H1 (cell line): ENCODE measurements at regions not wholly inside any gene's neighbourhood (a gene's known extent, or its start where the extent isn't known, plus 50 kb on each side); places are given as distances from the start of the nearest gene placed in this dataset.

Source experiments
- CTCF ChIA-PET: fragments of 300-600 bp; sonication (Branson Sonifier 250); formaldehyde crosslinking; loops from one replicate; lab custom pipeline; 2021; ENCODE audit not compliant: partially characterized antibody; lab: Charles Lee
- POLR2A ChIA-PET: fragments of 300-600 bp; sonication (Branson Sonifier 250); formaldehyde crosslinking; loops from one replicate; lab custom pipeline; 2021; ENCODE audit warnings: inconsistent platforms; ENCODE audit not compliant: partially characterized antibody; lab: Charles Lee
- DNase-seq, 2 experiments: peaks; one replicate each; pipeline versions ENCODE4 v3.0.0 to v3.0.0-alpha.2; 2010 to 2022; ENCODE audit warnings: low spot score in 2 of 2, low read depth in 1 of 2, mixed read lengths in 1 of 2
- FAIRE-seq: peaks from 2 replicates; lab custom pipeline; 2011; peaks lifted over from hg19 to GRCh38; lab: Jason Lieb, UNC
- H2AFZ ChIP-seq: 2 replicates; pipeline ENCODE4 v1.8.1; 2012; ENCODE audit warnings: low read length, inconsistent platforms
- H2AK5ac ChIP-seq: 2 replicates; pipeline ENCODE4 v1.6.1; 2013; ENCODE audit warnings: low read depth, low read length
- H2BK120ac ChIP-seq: replicated peaks from 2 replicates; pipeline ENCODE3; 2013; ENCODE audit warnings: low read depth, low read length, inconsistent platforms
- H2BK12ac ChIP-seq: 2 replicates; pipeline ENCODE4 v1.6.1; 2013; ENCODE audit warnings: low read depth, low read length
- H2BK15ac ChIP-seq: 2 replicates; pipeline ENCODE4 v1.6.1; 2013; ENCODE audit warnings: low read length
- H2BK20ac ChIP-seq: 2 replicates; pipeline ENCODE4 v1.6.1; 2013; ENCODE audit warnings: low read length
- H2BK5ac ChIP-seq: 2 replicates; pipeline ENCODE4 v1.6.1; 2013; ENCODE audit warnings: low read depth, low read length
- H3K14ac ChIP-seq: 2 replicates; pipeline ENCODE4 v1.6.1; 2013; ENCODE audit warnings: inconsistent platforms; ENCODE audit not compliant: insufficient read length
- H3K18ac ChIP-seq: 2 replicates; pipeline ENCODE4 v1.6.1; 2013; ENCODE audit warnings: low read length; ENCODE audit errors: extremely low read depth
- H3K23ac ChIP-seq: 2 replicates; pipeline ENCODE4 v1.6.1; 2013; ENCODE audit warnings: inconsistent platforms; ENCODE audit not compliant: insufficient read length
- H3K23me2 ChIP-seq: 2 replicates; pipeline ENCODE4 v1.6.1; 2013; ENCODE audit warnings: low read depth, low read length
- H3K27ac ChIP-seq: 2 replicates; pipeline ENCODE4 v1.6.1; 2011; ENCODE audit warnings: low read depth, low read length, inconsistent platforms
- H3K27me3 ChIP-seq, 4 experiments: replicated peaks in 1 of 4; 1 replicate in 1 of 4; 2 replicates in 3 of 4; pipeline versions ENCODE4 v1.6.1 to v1.8.1; 2011 to 2013; ENCODE audit warnings: low read length in 3 of 4, mild to moderate bottlenecking in 3 of 4, inconsistent platforms in 2 of 4, mixed read lengths in 2 of 4, moderate library complexity in 1 of 4; ENCODE audit not compliant: control insufficient read depth in 3 of 4, insufficient read depth in 3 of 4; ENCODE audit errors: extremely low read depth in 1 of 4
- H3K36me3 ChIP-seq, 4 experiments: 2 replicates each; pipeline versions ENCODE4 v1.6.1 to v1.8.1; 2011 to 2013; ENCODE audit warnings: mild to moderate bottlenecking in 4 of 4, low read length in 3 of 4, moderate library complexity in 2 of 4, control low read depth in 1 of 4, inconsistent platforms in 1 of 4; ENCODE audit not compliant: insufficient read depth in 4 of 4, control insufficient read depth in 2 of 4
- H3K4ac ChIP-seq: replicated peaks from 2 replicates; pipeline ENCODE3; 2013; ENCODE audit warnings: low read length, low read depth, mixed read lengths, inconsistent platforms; ENCODE audit not compliant: insufficient read length
- H3K4me1 ChIP-seq, 4 experiments: replicated peaks in 1 of 4; 1 replicate in 1 of 4; 2 replicates in 3 of 4; pipeline versions ENCODE4 v1.6.1 to v1.8.1; 2011 to 2013; ENCODE audit warnings: low read length in 3 of 4, inconsistent platforms in 2 of 4, mixed read lengths in 1 of 4; ENCODE audit not compliant: insufficient read depth in 4 of 4, control insufficient read depth in 3 of 4
- H3K4me2 ChIP-seq, 2 experiments: 2 replicates each; pipeline versions ENCODE4 v1.6.1 to v1.8.1; 2011 to 2013; ENCODE audit warnings: low read depth in 2 of 2, low read length in 2 of 2, control low read depth in 1 of 2, inconsistent platforms in 1 of 2, mild to moderate bottlenecking in 1 of 2; ENCODE audit not compliant: insufficient read depth in 1 of 2
- H3K4me3 ChIP-seq, 4 experiments: fragments of 200-600, 300-600 bp in 1 of 4; sonication (generic), shearing (Covaris generic), sonication (Bioruptor Twin) in 1 of 4; 2 replicates each; pipeline versions ENCODE4 v1.5.1 to v1.8.1; 2011 to 2016; ENCODE audit warnings: low read length in 4 of 4, low read depth in 3 of 4, control low read depth in 2 of 4, inconsistent platforms in 2 of 4, mild to moderate bottlenecking in 2 of 4, mixed read lengths in 1 of 4, moderate library complexity in 1 of 4; ENCODE audit not compliant: insufficient read depth in 2 of 4; ENCODE audit errors: extremely low read depth in 1 of 4
- H3K56ac ChIP-seq: replicated peaks from 2 replicates; pipeline ENCODE3; 2013; ENCODE audit warnings: low read depth, mild to moderate bottlenecking, mixed read lengths, low read length, inconsistent platforms; ENCODE audit not compliant: insufficient read length
- H3K79me1 ChIP-seq: 2 replicates; pipeline ENCODE4 v1.6.1; 2013; ENCODE audit warnings: low read depth, low read length, control low read depth
- H3K79me2 ChIP-seq, 2 experiments: 2 replicates each; pipeline versions ENCODE4 v1.6.1 to v1.8.1; 2012 to 2013; ENCODE audit warnings: low read length in 2 of 2, mild to moderate bottlenecking in 2 of 2, inconsistent platforms in 1 of 2; ENCODE audit not compliant: insufficient read depth in 2 of 2, control insufficient read depth in 1 of 2
- H3K9ac ChIP-seq, 4 experiments: replicated peaks in 1 of 4; 1 replicate in 1 of 4; 2 replicates in 3 of 4; pipeline versions ENCODE4 v1.6.1 to v1.8.1; 2011 to 2013; ENCODE audit warnings: low read depth in 3 of 4, low read length in 3 of 4, control low read depth in 2 of 4, mild to moderate bottlenecking in 2 of 4, moderate library complexity in 2 of 4, inconsistent platforms in 1 of 4; ENCODE audit errors: extremely low read depth in 1 of 4
- H3K9me3 ChIP-seq, 2 experiments: 2 replicates each; pipeline versions ENCODE4 v1.6.1 to v1.8.1; 2012 to 2013; ENCODE audit warnings: mild to moderate bottlenecking in 2 of 2, moderate library complexity in 2 of 2, control low read depth in 1 of 2, inconsistent platforms in 1 of 2, low read depth in 1 of 2, low read length in 1 of 2, mixed read lengths in 1 of 2; ENCODE audit not compliant: insufficient read depth in 2 of 2
- H4K20me1 ChIP-seq, 2 experiments: replicated peaks in 1 of 2; 2 replicates each; pipeline versions ENCODE3 to v1.8.1; 2011 to 2013; ENCODE audit warnings: inconsistent platforms in 2 of 2, low read length in 2 of 2, mild to moderate bottlenecking in 1 of 2; ENCODE audit not compliant: insufficient read depth in 2 of 2, control insufficient read depth in 1 of 2
- H4K5ac ChIP-seq: 2 replicates; pipeline ENCODE4 v1.6.1; 2013; ENCODE audit warnings: low read length, low read depth, mixed read lengths, inconsistent platforms; ENCODE audit not compliant: insufficient read length
- H4K8ac ChIP-seq: 2 replicates; pipeline ENCODE4 v1.8.0; 2013; ENCODE audit warnings: mild to moderate bottlenecking, moderate library complexity, low read length, inconsistent platforms; ENCODE audit not compliant: insufficient read depth; ENCODE audit errors: extremely low read depth
- H4K91ac ChIP-seq: replicated peaks from 2 replicates; pipeline ENCODE3; 2013; ENCODE audit warnings: low read length, mixed read lengths, inconsistent platforms; ENCODE audit not compliant: insufficient read length
- CHD7 ChIP-seq: fragments of 300-600 bp; sonication (generic); IDR thresholded peaks from 2 replicates; pipeline ENCODE4 v1.7.1; 2012; ENCODE audit warnings: low read length, moderate library complexity, mild to moderate bottlenecking, inconsistent platforms; ENCODE audit not compliant: insufficient replicate concordance
- WGBS, 2 experiments: shearing (Covaris generic) in 1 of 2; methylation state at CpG; one replicate each; pipeline versions ENCODE4 v1.1.6 to v1.1.7; 2013 to 2015; ENCODE audit warnings: low lambda C conversion rate in 2 of 2, mixed read lengths in 2 of 2, inconsistent platforms in 1 of 2, low coverage in 1 of 2, missing lambda C conversion rate in 1 of 2; ENCODE audit not compliant: insufficient replicate concordance in 2 of 2, insufficient coverage in 1 of 2, insufficient read length in 1 of 2; ENCODE audit errors: extremely low coverage in 1 of 2, missing lambda C conversion rate in 1 of 2; 5-methylcytosine and 5-hydroxymethylcytosine counted together

- Histone ChIP-seq H2AFZ (no peak overlapping the region), H2BK120ac (no peak overlapping the region), H4K5ac (no peak overlapping the region), H3K14ac (no peak overlapping the region), H4K20me1 (no peaks in the 10 kb centered on the region), H3K4me2 (no peak overlapping the region), H3K27ac (no peak overlapping the region), H2BK15ac (no peak overlapping the region), H2BK5ac (no peak overlapping the region), H4K91ac (no peak overlapping the region), H4K8ac (no peak overlapping the region), H3K36me3 (no peaks in the 10 kb centered on the region), H3K79me1 (no peaks in the 10 kb centered on the region), H3K27me3 (no peaks in the 10 kb centered on the region), H3K56ac (no peak overlapping the region), H3K9me3 (no peaks in the 10 kb centered on the region), H2BK20ac (no peak overlapping the region), H3K9ac (no peak overlapping the region), H3K23me2 (peaks cover 6% of the 10 kb centered on the region; the same call in 1 of the 2 replicates), H3K4me1 (no peaks in the 10 kb centered on the region; a peak in 4 of 7 replicates), H3K18ac (no peak overlapping the region), H3K4ac (no peak overlapping the region), H2AK5ac (no peak overlapping the region), H3K79me2 (no peaks in the 10 kb centered on the region), H3K23ac (no peak overlapping the region), H2BK12ac (no peak overlapping the region), H3K4me3 (no peak overlapping the region)
- no peak for FAIRE-seq
- WGBS, 2 experiments: 84% methylated on average over 4 of the region's 4 CpGs; no CpG with 5 or more reads in 1 of the 2 experiments
- no peak for DNase-seq
- ChIA-PET CTCF (no interaction called here), POLR2A (no interaction called here)
- no peak for TF ChIP-seq CHD7
These were observed 528.7 kb downstream of the RFC3 start for GRCh38 chr13:34346626-34347025.
